ENCODE measurements at regions not wholly inside any gene's neighbourhood (a gene's known extent, or its start where the extent isn't known, plus 50 kb on each side); places are given as distances from the start of the nearest gene placed in this dataset.

- Mint-ChIP-seq H3K4me3 (no peak overlapping the region), H3K36me3 (ENCODE audit: low read depth) (no peaks in the 10 kb centered on the region), H3K27me3 (ENCODE audit: low read depth, poor library complexity) (no peaks in the 10 kb centered on the region), H3K4me1 (peaks cover 33% of the 10 kb centered on the region), H3K27ac (no peak overlapping the region), H3K9me3 (no peaks in the 10 kb centered on the region)
- no peak for DNase-seq
- TF ChIP-seq, protein P1, sequence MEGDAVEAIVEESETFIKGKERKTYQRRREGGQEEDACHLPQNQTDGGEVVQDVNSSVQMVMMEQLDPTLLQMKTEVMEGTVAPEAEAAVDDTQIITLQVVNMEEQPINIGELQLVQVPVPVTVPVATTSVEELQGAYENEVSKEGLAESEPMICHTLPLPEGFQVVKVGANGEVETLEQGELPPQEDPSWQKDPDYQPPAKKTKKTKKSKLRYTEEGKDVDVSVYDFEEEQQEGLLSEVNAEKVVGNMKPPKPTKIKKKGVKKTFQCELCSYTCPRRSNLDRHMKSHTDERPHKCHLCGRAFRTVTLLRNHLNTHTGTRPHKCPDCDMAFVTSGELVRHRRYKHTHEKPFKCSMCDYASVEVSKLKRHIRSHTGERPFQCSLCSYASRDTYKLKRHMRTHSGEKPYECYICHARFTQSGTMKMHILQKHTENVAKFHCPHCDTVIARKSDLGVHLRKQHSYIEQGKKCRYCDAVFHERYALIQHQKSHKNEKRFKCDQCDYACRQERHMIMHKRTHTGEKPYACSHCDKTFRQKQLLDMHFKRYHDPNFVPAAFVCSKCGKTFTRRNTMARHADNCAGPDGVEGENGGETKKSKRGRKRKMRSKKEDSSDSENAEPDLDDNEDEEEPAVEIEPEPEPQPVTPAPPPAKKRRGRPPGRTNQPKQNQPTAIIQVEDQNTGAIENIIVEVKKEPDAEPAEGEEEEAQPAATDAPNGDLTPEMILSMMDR (IDR thresholded peaks at IDR 0.05) = no peak
Observed at GRCh38 chr2:134203175-134203574, 50.7 kb upstream of the MGAT5 start.
